Prostate gland (tissue), 2 donors: ENCODE measurements at regions not wholly inside any gene's neighbourhood (a gene's known extent, or its start where the extent isn't known, plus 50 kb on each side); places are given as distances from the start of the nearest gene placed in this dataset.

Experiments used
- POLR2A ChIP-seq: fragments of 450-650 bp; IDR thresholded peaks from one replicate; pipeline ENCODE4 v1.6.1; 2016; ENCODE audit warnings: antibody characterized with exemption, mild to moderate bottlenecking
- POLR2AphosphoS5 ChIP-seq: sonication (generic); formaldehyde crosslinking; IDR thresholded peaks from one replicate; pipeline ENCODE4 v1.6.1; 2017; ENCODE audit warnings: antibody characterized with exemption
- TF ChIP-seq, protein P1 (sequence below), 4 experiments: fragments of 200-600 bp in 2 of 4; fragments of 450-650 bp in 2 of 4; sonication (generic) in 2 of 4; IDR thresholded peaks; 1 replicate in 3 of 4; 2 replicates in 1 of 4; pipeline ENCODE4 v1.5.1; 2016 to 2019; ENCODE audit warnings: antibody characterized with exemption in 4 of 4, mild to moderate bottlenecking in 2 of 4, moderate library complexity in 2 of 4

DNA sequence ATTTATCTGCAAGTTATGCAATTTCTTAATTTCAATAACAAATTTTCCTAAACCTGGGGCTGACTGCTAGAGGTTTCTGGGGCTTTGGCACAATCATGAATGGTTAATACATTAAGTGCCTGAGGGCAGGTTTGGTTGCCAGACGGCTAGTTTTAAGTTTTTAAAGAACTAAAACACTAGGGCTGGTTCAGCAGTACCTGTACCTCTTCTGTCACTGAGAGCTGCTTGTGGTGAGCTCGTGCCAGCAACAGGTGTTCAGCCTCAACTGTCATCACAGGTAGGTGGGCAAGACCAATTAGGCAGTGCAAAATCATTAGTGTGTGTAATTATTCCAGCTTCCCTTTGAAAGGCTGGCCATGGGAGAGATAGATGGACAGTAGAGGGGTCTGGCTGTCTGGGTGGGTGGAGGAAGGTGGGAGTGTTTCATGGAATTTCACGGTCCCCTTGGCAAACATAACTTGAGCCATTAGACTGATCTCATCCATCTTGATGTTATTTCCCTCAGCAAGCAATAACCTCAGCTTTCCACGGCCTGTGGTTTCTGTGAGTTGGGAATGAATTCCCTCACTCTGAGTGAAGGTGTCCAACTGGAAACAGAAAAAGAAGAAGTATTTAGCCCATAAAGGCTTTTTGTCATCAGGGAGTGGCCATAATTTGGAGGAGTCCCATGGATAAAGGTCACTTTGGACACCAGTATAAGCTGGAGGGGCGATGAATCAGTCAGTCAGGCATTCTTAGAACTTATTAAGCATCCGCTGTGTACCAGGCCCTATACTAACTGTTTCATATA, 114.8 kb downstream of the SNX19 start:
- TF ChIP-seq, protein P1, sequence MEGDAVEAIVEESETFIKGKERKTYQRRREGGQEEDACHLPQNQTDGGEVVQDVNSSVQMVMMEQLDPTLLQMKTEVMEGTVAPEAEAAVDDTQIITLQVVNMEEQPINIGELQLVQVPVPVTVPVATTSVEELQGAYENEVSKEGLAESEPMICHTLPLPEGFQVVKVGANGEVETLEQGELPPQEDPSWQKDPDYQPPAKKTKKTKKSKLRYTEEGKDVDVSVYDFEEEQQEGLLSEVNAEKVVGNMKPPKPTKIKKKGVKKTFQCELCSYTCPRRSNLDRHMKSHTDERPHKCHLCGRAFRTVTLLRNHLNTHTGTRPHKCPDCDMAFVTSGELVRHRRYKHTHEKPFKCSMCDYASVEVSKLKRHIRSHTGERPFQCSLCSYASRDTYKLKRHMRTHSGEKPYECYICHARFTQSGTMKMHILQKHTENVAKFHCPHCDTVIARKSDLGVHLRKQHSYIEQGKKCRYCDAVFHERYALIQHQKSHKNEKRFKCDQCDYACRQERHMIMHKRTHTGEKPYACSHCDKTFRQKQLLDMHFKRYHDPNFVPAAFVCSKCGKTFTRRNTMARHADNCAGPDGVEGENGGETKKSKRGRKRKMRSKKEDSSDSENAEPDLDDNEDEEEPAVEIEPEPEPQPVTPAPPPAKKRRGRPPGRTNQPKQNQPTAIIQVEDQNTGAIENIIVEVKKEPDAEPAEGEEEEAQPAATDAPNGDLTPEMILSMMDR (IDR thresholded peaks at IDR 0.05), result no peak
- TF ChIP-seq POLR2A, result no peak
- TF ChIP-seq POLR2AphosphoS5, result no peak
